ENCODE measurements at regions not wholly inside any gene's neighbourhood (a gene's known extent, or its start where the extent isn't known, plus 50 kb on each side); places are given as distances from the start of the nearest gene placed in this dataset.

DNA sequence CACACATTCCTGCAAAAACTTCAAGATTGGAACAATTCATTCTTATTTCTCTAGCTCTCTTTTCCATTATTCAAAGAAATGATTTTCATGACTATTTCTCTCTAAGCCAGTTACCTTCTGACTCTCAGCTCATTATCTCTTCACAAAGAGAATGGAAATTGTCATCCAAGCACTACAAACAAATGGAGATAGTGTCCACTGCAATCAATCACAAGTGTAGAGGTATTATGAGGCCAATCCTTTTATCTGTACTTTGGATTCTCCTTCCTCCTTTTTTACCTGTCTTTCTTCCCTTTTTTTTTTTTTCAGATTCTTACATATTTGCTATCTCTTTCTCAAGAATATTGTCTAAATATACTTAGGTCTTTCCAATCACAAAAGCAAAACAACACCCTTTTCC, 497.7 kb upstream of the MEF2C start:
- H3K79me2 ChIP-seq (ENCODE audit: control insufficient read depth, insufficient read depth, low read length, unreplicated experiment): no peaks in the 10 kb centered on the region
- no peak overlapping the region for H3K4me3 ChIP-seq (ENCODE audit: low read depth, low read length)
- H3K27me3 ChIP-seq (ENCODE audit: insufficient read depth, low read length): no peaks in the 10 kb centered on the region
- peaks cover 8% of the 10 kb centered on the region for H3K4me1 ChIP-seq (ENCODE audit: control insufficient read depth, insufficient read depth, low read length, unreplicated experiment)
- no peak overlapping the region for H2AFZ ChIP-seq (ENCODE audit: low read length, unreplicated experiment)
- no peaks in the 10 kb centered on the region for H3K36me3 ChIP-seq (ENCODE audit: insufficient read depth, low read length)
- no peak overlapping the region for H3K27ac ChIP-seq (ENCODE audit: low read depth, low read length)

DNA sequence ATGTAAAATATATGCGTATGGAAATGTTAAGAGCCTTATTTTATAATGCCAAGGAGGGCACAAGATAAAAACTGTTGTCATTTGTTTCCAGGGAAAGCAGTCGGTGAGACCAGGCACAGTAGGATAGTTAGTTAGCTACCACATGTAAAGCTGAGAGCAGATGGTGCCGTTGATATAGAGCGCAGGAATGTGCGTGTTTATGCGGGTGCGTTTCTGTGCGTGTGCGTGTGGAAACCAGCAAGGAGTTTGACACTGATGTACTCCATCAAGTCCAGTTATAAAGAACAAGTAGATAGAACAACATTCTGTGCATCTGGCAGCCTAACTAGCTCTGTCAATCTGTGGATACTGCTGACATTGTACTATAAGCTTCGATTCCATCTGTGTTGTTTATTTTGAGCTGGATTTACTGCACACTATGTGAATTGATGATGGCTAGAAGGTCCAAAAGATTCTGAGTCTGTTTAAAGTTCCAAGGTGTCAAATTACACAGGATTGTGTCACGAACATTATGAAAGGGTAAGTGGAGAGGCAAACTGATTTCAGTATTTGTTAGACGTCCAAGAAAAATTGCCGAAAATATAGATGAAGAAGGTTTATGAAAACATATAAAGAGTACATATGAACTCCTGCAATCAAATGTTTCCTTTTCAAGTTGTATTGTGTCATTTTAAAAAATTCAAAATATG, 494.9 kb upstream of the MEF2C start:
- H3K4me3 ChIP-seq (ENCODE audit: low read depth, low read length): no peak overlapping the region; the same call in 1 of the 2 replicates
- peaks cover 8% of the 10 kb centered on the region for H3K4me1 ChIP-seq (ENCODE audit: control insufficient read depth, insufficient read depth, low read length, unreplicated experiment)
- H3K27me3 ChIP-seq (ENCODE audit: insufficient read depth, low read length): no peaks in the 10 kb centered on the region
- H3K27ac ChIP-seq (ENCODE audit: low read depth, low read length): no peak overlapping the region
- H3K79me2 ChIP-seq (ENCODE audit: control insufficient read depth, insufficient read depth, low read length, unreplicated experiment): no peaks in the 10 kb centered on the region
- no peaks in the 10 kb centered on the region for H3K36me3 ChIP-seq (ENCODE audit: insufficient read depth, low read length)
- H2AFZ ChIP-seq (ENCODE audit: low read length, unreplicated experiment): peak overlapping the region; percentile 38

DNA sequence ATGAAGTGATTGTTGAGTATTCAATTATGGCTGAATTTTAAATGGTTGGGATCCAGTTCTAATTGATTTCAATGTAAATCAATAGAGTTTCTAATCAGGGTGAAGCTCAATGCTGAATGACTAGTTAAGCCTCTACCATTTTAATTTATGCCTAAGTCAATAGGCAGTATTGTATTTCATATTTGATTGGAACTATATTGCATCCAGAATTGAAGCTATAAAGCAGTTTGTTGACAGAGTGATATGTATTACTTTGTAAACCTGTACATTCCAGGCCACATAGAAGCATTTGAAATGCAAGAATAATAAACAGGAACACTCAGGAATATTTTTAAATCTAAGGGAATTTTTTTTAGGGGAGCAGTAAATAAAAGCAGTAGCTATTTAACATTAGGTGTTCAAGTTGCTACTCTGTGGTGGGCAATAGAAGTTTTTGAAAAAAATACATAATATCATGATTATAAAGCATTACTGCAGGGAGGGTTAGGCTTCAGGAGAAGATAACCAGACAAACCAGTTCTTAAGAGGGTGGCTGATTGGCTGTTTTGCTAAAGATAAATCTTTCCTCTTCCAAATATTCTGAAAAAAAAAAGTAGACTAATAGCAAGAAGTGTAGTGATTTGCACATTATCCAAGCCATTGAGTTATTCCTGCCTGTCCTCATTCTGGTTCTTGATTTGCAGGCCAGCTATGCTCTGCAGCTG, 492.0 kb upstream of the MEF2C start:
- no peak overlapping the region for H3K27ac ChIP-seq (ENCODE audit: low read depth, low read length)
- H3K4me3 ChIP-seq (ENCODE audit: low read depth, low read length): no peak overlapping the region
- H3K4me1 ChIP-seq (ENCODE audit: control insufficient read depth, insufficient read depth, low read length, unreplicated experiment): peaks cover 16% of the 10 kb centered on the region
- no peak overlapping the region for H2AFZ ChIP-seq (ENCODE audit: low read length, unreplicated experiment)
- no peaks in the 10 kb centered on the region for H3K27me3 ChIP-seq (ENCODE audit: insufficient read depth, low read length)
- no peaks in the 10 kb centered on the region for H3K79me2 ChIP-seq (ENCODE audit: control insufficient read depth, insufficient read depth, low read length, unreplicated experiment)
- H3K36me3 ChIP-seq (ENCODE audit: insufficient read depth, low read length): no peaks in the 10 kb centered on the region

DNA sequence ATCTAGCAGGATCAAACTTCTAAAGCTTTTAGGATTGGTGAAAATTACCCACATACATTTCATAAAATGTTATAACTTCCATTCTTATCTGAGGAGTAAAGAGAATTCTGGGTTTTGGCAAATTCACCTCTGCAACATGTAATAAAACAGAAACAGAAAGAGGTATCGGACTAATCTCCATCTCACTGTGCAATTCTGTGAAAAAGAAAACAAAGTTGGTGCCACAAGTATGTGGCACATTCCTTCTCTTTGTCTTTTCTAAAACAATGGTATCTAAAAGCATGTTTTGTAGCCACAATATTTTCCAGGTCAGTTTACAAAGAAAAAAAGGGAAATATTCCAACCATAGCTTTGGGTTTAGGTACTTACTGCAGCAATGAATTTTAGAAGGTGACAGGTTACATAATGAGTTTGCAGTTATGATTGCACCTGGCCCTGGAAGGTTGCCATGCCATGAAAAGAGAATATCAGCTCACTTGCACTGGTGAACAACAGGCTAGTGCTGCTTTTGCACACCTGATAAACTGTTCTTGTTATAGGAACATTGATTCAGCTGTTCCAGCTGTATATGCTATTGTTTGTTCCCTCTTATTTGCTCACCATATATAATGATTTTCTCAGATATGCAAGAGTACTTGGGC, 491.3 kb upstream of the MEF2C start:
- Histone ChIP-seq H3K79me2 (ENCODE audit: control insufficient read depth, insufficient read depth, low read length, unreplicated experiment) (no peaks in the 10 kb centered on the region), H3K27ac (ENCODE audit: low read depth, low read length) (no peak overlapping the region), H3K36me3 (ENCODE audit: insufficient read depth, low read length) (no peaks in the 10 kb centered on the region), H3K27me3 (ENCODE audit: insufficient read depth, low read length) (no peaks in the 10 kb centered on the region), H3K4me1 (ENCODE audit: control insufficient read depth, insufficient read depth, low read length, unreplicated experiment) (peaks cover 16% of the 10 kb centered on the region), H2AFZ (ENCODE audit: low read length, unreplicated experiment) (no peak overlapping the region), H3K4me3 (ENCODE audit: low read depth, low read length) (no peak overlapping the region)

DNA sequence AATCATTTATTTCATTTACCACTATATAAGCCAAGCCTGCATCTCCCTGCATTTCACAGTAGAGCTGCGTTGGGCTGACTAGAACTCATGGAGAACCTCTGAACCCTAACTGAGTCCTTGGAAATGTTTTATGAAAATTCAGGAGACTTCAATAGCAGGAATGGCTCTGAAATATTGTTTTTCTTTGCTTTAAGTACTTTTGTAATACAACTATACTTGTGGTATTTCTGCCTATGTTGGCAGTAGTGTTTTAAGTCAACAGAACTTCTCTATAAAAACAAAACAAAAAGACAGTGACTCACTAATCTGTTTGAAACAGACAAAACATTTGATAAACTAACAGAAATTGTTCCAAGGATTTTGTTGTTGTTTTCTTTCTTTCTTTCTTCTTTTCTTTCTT, 489.2 kb upstream of the MEF2C start:
- Histone ChIP-seq H3K4me1 (ENCODE audit: control insufficient read depth, insufficient read depth, low read length, unreplicated experiment) (peaks cover 8% of the 10 kb centered on the region), H3K36me3 (ENCODE audit: insufficient read depth, low read length) (no peaks in the 10 kb centered on the region), H3K4me3 (ENCODE audit: low read depth, low read length) (no peak overlapping the region), H2AFZ (ENCODE audit: low read length, unreplicated experiment) (peak overlapping the region; percentile 50), H3K27ac (ENCODE audit: low read depth, low read length) (peak overlapping the region; percentile 36), H3K79me2 (ENCODE audit: control insufficient read depth, insufficient read depth, low read length, unreplicated experiment) (no peaks in the 10 kb centered on the region), H3K27me3 (ENCODE audit: insufficient read depth, low read length) (no peaks in the 10 kb centered on the region)

DNA sequence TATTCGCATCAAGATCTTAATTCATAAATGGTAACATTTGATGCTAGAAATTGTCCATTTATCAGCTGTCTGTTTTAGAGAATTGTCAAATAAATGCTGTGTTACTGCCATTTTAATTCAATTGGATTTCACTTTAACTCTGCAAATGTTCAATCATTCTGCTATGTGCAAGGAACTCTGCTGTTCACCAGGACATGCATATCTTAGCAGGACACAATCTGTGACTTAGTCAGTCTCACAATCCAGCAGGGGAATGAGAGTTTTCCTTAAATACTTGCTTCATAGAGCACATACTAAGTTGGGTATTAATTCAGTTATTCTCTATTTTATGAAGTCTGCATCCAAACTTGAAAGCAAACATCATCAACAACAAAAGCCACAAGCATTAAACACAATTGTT, 488.7 kb upstream of the MEF2C start:
- Histone ChIP-seq H3K4me3 (ENCODE audit: low read depth, low read length) (no peak overlapping the region), H3K79me2 (ENCODE audit: control insufficient read depth, insufficient read depth, low read length, unreplicated experiment) (no peaks in the 10 kb centered on the region), H3K27ac (ENCODE audit: low read depth, low read length) (peak overlapping the region; percentile 36; the same call in 1 of the 2 replicates), H3K4me1 (ENCODE audit: control insufficient read depth, insufficient read depth, low read length, unreplicated experiment) (peaks cover 8% of the 10 kb centered on the region), H3K36me3 (ENCODE audit: insufficient read depth, low read length) (no peaks in the 10 kb centered on the region), H2AFZ (ENCODE audit: low read length, unreplicated experiment) (no peak overlapping the region), H3K27me3 (ENCODE audit: insufficient read depth, low read length) (no peaks in the 10 kb centered on the region)

DNA sequence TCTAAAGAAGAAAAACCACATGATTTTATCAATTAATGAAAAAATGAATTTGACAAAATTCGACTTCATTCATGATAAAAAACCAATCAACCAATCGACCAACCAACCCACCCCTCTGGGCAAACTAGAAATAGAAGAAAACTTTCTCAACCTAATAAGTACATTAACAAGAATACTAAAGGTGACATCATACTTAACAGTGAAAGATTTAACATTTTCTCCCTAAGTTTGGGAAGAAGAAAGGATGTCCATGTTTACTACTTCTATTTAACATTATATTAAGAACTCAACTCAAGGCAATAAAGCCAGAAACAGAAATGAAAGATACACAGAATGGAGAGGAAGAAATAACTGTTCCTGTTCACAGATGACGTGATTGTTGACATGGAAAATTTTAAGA, 476.1 kb upstream of the MEF2C start:
- no peak overlapping the region for H3K4me3 ChIP-seq (ENCODE audit: low read depth, low read length)
- H2AFZ ChIP-seq (ENCODE audit: low read length, unreplicated experiment): no peak overlapping the region
- H3K4me1 ChIP-seq (ENCODE audit: control insufficient read depth, insufficient read depth, low read length, unreplicated experiment): no peaks in the 10 kb centered on the region
- no peaks in the 10 kb centered on the region for H3K79me2 ChIP-seq (ENCODE audit: control insufficient read depth, insufficient read depth, low read length, unreplicated experiment)
- no peaks in the 10 kb centered on the region for H3K36me3 ChIP-seq (ENCODE audit: insufficient read depth, low read length)
- no peak overlapping the region for H3K27ac ChIP-seq (ENCODE audit: low read depth, low read length)
- H3K27me3 ChIP-seq (ENCODE audit: insufficient read depth, low read length): no peaks in the 10 kb centered on the region

DNA sequence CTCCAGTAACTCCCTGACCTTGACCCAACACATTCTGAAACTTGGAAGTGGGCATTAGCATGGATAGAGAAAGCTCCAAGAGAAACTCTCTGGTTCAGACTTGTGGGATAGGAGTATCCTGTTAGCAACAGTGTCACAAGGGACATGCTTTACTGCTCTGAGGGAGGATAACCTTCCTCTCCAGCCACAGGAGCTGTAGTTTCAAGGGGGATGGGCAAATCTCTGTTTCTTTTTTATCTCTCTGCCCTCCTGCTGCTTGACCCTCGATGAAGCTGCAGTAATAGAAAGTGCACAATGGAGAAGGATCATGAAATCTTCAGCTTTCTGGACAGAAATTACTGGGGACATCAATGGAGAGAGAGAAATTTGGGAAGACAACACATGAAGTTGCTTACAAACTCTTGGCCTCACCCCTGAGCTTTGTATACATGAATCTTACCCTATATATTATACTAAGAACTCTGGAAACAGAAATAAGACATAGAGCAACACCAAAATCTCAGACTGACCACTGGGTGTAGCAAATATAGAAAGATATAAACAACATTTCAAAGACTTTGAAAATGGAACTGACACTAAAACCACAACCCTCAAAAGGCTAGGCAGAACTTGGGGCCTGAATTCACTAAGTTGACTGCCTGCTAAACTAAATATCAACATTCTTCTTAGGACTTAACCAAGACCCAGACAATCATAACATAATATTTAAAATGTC, 471.0 kb upstream of the MEF2C start:
- Histone ChIP-seq H3K27ac (ENCODE audit: low read depth, low read length) (no peak overlapping the region), H3K4me1 (ENCODE audit: control insufficient read depth, insufficient read depth, low read length, unreplicated experiment) (peaks cover 26% of the 10 kb centered on the region), H3K79me2 (ENCODE audit: control insufficient read depth, insufficient read depth, low read length, unreplicated experiment) (no peaks in the 10 kb centered on the region), H3K27me3 (ENCODE audit: insufficient read depth, low read length) (no peaks in the 10 kb centered on the region), H3K4me3 (ENCODE audit: low read depth, low read length) (no peak overlapping the region), H3K36me3 (ENCODE audit: insufficient read depth, low read length) (no peaks in the 10 kb centered on the region), H2AFZ (ENCODE audit: low read length, unreplicated experiment) (no peak overlapping the region)

DNA sequence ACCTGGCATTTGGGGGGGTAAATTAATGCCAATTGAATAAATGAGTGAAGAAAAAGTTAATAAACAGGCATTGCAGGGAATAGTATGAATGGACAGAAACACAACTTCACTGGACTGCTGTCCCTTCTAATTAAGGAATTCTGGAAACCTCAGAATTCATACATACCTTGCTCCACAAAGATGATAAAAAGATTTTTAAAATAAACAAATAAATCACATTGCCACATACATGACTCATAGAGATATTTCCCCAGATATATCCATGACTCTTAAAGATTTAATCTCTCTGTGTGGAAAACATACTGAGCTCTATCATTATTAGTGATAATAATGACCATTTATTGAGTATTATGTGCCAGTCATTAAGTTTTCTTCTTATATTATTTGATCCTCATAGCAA, 469.0 kb upstream of the MEF2C start:
- Histone ChIP-seq H3K4me3 (ENCODE audit: low read depth, low read length) (no peak overlapping the region), H3K27ac (ENCODE audit: low read depth, low read length) (peak overlapping the region; percentile 92), H2AFZ (ENCODE audit: low read length, unreplicated experiment) (no peak overlapping the region)

DNA sequence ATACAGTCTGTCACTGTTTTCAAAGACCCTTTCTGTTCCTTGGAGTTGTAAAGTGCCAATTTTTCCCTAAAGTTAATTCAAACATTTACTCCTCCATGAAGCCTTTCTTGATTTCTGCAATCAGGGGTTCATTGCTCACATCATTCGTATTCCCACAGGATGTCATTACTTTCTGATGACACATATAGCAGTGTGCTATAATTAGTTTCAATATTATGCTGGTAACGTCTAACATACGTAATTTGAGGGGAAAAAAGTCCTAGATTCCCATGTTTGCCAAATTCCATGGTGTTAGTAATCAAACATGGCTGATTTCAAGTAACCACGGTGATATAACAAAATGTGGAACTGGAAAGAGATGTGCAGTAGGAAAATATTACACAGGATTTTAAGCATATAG, 468.2 kb upstream of the MEF2C start:
- Histone ChIP-seq H3K4me1 (ENCODE audit: control insufficient read depth, insufficient read depth, low read length, unreplicated experiment) (peaks cover 26% of the 10 kb centered on the region), H3K27ac (ENCODE audit: low read depth, low read length) (peak overlapping the region; percentile 92), H2AFZ (ENCODE audit: low read length, unreplicated experiment) (no peak overlapping the region)

More for the DNA sequence above, 469.0 kb upstream of the MEF2C start:
- H3K27me3 ChIP-seq (ENCODE audit: insufficient read depth, low read length): no peaks in the 10 kb centered on the region
- no peaks in the 10 kb centered on the region for H3K79me2 ChIP-seq (ENCODE audit: control insufficient read depth, insufficient read depth, low read length, unreplicated experiment)
- peaks cover 26% of the 10 kb centered on the region for H3K4me1 ChIP-seq (ENCODE audit: control insufficient read depth, insufficient read depth, low read length, unreplicated experiment)
- no peaks in the 10 kb centered on the region for H3K36me3 ChIP-seq (ENCODE audit: insufficient read depth, low read length)

More for the DNA sequence above, 468.2 kb upstream of the MEF2C start:
- Histone ChIP-seq H3K79me2 (ENCODE audit: control insufficient read depth, insufficient read depth, low read length, unreplicated experiment) (no peaks in the 10 kb centered on the region), H3K27me3 (ENCODE audit: insufficient read depth, low read length) (no peaks in the 10 kb centered on the region), H3K4me3 (ENCODE audit: low read depth, low read length) (no peak overlapping the region), H3K36me3 (ENCODE audit: insufficient read depth, low read length) (no peaks in the 10 kb centered on the region)
